ENCODE measurements at regions not wholly inside any gene's neighbourhood (a gene's known extent, or its start where the extent isn't known, plus 50 kb on each side); places are given as distances from the start of the nearest gene placed in this dataset.

- no peak for DNase-seq
Measured at GRCh38 chr4:149135062-149135461, 680.6 kb downstream of the IQCM start.

GRCh38 chr4:149121023-149121404 lies 678.8 kb upstream of the NR3C2 start:
- DNase-seq = no peak

- no peak for DNase-seq
Measured at GRCh38 chr4:149120331-149121022, 678.3 kb upstream of the NR3C2 start.

- DNase-seq = no peak
Measured at GRCh38 chr4:149116806-149117205, 674.6 kb upstream of the NR3C2 start.

- no peak for DNase-seq
Measured at GRCh38 chr4:149113804-149114430, 671.7 kb upstream of the NR3C2 start.

- DNase-seq = no peak
Measured at GRCh38 chr4:149112109-149112508, 669.9 kb upstream of the NR3C2 start.

GRCh38 chr4:149110481-149110880 lies 668.3 kb upstream of the NR3C2 start:
- no peak for DNase-seq

- no peak for DNase-seq
Measured at GRCh38 chr4:149108626-149109025, 666.4 kb upstream of the NR3C2 start.

GRCh38 chr4:149102765-149103164 lies 660.6 kb upstream of the NR3C2 start:
- no peak for DNase-seq

GRCh38 chr4:149101649-149102048 lies 659.4 kb upstream of the NR3C2 start:
- no peak for DNase-seq

GRCh38 chr4:149095811-149096210 lies 653.6 kb upstream of the NR3C2 start:
- no peak for DNase-seq

- no peak for DNase-seq
Measured at GRCh38 chr4:149095001-149095400, 652.8 kb upstream of the NR3C2 start.

- DNase-seq = no peak
Measured at GRCh38 chr4:149084144-149084543, 641.9 kb upstream of the NR3C2 start.

- DNase-seq = no peak
Measured at GRCh38 chr4:149077181-149077580, 635.0 kb upstream of the NR3C2 start.

GRCh38 chr4:149076401-149076800 lies 634.2 kb upstream of the NR3C2 start:
- no peak for DNase-seq

GRCh38 chr4:149072384-149072783 lies 630.2 kb upstream of the NR3C2 start:
- no peak for DNase-seq

GRCh38 chr4:149065753-149066152 lies 623.5 kb upstream of the NR3C2 start:
- no peak for DNase-seq

- no peak for DNase-seq
Measured at GRCh38 chr4:149062997-149063396, 620.8 kb upstream of the NR3C2 start.

GRCh38 chr4:149057594-149057993 lies 615.4 kb upstream of the NR3C2 start:
- no peak for DNase-seq

- no peak for DNase-seq
Measured at GRCh38 chr4:149056615-149057014, 614.4 kb upstream of the NR3C2 start.

- no peak for DNase-seq
Measured at GRCh38 chr4:149055624-149056023, 613.4 kb upstream of the NR3C2 start.

- DNase-seq = no peak
Measured at GRCh38 chr4:149050840-149051239, 608.6 kb upstream of the NR3C2 start.

- no peak for DNase-seq
Measured at GRCh38 chr4:149048451-149049143, 606.4 kb upstream of the NR3C2 start.
